EH (cell line): ENCODE measurements at regions not wholly inside any gene's neighbourhood (a gene's known extent, or its start where the extent isn't known, plus 50 kb on each side); places are given as distances from the start of the nearest gene placed in this dataset.
"Not testable (repeated sequence)": the region's sequence is repeated elsewhere in the genome, so short reads cannot be mapped to it uniquely, and the experiment has no call there.

Experiments used
- DNase-seq: peaks from one replicate; pipeline ENCODE4 v3.0.0-alpha.2; 2015; ENCODE audit warnings: low read depth

DNA sequence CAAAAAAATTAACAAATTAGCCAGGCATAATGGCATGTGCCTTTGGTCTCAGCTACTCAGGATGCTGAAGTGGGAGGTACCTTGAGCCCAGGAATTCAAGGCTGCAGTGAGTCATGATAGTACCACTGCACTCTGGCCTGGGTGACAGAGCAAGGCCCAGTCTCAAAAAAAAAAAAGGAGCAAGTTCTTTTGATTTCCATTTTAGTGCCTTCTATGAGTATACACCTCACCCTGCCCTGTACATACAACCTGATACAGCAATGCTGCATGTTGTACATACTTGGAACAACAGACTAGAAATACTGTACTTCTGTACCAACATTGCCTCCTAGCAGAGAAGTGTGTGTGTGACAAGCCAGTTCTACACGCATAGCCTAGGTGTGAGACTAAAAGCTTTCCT lies 97.3 kb upstream of the CARMIL1 start:
- peak; percentile 79 for DNase-seq

DNA sequence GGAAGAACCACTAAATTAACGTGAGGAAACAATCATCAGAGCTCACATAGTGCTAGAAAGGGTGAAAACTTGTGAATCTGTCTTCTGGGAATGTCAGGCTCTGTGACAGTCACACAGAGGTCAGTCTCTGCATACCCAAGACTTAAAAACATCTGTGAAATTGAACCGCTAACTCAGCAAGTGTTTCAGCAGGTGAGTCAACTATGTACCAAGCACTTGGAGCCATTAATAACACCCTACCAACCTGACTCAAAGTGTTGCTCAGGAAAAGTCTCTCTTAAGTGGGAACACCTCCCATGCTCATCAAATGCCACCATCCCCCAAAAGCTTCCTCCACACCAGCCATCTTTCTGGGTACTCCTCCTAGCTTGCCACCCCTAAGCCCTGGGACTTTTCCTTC lies 92.3 kb upstream of the CARMIL1 start:
- DNase-seq: no peak

DNA sequence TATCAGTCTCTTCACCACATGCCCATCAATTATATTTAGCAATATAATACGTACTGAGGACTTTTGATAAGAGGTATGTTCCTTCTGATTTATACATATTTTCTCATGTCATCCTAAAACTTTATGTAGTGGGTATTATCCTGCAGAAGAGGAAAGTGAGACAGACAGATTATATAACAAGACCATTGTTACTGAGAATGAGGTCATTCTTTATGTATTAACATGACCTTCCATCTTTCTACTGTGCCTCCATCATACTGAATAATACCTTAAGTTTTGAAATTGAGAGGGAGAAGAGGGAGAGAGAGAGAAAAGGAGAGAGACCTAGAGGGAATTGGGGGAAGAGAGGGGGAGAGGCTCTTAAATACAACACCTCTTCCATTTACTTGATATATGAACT lies 90.9 kb upstream of the CARMIL1 start:
- DNase-seq: no peak

DNA sequence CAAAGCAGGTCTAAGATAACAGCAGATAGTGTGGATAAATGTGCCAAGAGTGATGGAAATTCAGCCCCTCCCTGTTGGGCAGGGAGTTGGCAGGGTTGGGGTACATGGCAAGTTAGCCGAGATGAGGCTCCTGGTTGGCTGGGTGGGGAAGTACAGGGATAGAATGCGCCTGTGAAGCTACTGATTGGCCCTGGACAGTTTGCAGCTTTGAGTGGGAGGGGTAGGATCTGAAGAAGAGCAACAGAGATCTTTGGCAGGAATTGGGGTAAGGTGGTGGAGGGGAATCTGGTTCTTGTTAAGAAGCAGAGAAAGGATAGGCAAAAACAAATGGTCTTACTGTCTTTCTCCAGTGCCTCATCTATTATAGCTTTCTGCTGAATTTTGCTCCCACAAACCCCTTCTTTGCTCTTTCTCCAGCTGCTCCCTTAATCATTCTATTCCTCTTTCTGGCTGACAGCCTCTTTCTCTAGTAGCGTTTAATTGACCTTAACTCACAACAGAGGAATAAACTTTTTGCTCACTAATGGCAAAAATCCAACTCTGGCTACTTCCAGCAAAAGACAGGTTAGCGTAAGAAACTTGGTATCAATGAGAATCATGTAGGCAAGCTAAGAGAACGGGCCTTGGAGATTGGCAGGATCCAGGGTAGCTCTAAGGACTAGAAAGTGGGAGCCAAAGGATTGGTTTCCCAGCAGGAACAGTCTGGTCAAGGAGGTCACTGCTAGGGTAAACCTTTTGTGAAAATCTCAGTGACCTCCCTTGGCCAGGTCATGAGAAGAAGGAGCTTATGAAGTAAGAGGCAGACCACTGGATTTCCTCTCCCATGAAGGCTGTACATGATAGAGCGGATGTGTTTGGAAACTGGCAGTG lies 86.3 kb upstream of the CARMIL1 start:
- DNase-seq: peak; percentile 96

DNA sequence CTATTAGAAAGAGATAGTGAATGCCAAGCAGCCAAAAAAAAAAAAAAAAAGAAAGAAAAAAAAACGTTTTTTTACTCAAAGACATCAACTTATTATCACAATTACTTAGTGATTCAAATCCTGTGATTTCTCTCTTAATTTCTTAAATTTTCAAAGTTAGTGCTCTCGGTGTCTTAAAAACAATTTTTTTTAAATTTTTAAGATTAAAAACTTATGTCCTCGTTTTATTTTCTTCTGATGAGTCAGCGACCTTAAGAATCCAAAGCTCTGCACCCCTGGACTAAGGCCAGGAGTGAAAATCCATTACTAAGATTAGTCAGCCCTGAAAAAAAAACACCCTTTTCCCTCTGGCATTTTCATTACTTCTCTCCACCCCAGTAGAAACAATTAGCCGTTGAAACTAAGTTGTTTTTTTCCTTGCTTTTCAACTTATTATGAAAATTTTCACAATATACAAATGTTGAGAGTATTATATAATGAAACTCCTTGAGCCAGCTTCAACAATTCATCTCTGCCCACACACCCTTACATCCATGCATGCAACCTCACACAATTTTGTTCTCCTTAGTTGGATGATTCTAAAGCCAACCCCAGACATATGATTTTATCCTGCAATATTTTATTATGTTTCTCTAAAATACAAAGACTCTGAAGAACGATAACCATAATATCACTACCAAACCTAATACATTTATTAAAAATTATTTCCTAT lies 85.6 kb upstream of the CARMIL1 start:
- DNase-seq: peak; percentile 97

DNA sequence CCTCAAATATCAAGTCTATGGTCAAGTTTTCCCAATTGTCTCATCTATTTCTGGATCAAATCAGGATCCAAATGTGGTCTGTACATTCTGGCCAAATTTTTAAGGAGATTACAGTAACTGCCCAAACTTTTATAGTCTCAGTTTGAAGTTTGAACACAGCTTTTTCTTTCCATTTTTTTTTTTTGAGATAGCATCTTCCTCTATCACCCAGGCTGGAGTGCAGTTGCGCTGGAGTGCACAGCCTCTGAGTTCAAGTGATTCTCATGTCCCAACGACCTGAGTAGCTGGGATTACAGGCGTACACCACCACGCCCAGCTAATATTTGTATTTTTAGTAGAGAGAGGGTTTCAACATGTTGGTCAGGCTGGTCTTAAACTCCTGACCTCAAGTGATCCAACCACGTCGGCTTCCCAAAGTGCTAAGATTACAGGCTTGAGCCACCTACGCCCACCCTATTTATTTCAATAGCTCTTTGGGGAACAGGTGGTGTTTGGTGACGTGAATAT lies 84.9 kb upstream of the CARMIL1 start:
- peak; percentile 64 for DNase-seq

DNA sequence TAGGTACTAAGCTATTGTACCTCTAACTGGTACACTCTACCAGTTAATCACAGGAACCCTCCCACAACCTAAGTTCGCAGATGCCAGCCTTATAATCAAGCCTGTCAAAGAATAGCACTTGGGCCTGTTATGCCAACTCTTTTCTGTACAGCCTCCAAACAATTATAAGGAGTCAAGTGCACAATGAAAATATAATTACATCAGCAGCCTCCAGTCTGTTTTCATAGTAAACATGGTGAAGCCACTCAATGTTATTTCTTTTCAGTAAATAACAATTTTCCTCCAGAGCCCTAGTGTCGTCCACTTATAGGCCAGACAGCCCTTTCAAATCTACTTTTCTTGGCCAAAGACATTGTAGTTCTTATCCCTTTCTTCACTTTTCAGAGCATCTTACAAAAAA lies 82.7 kb upstream of the CARMIL1 start:
- no peak for DNase-seq

DNA sequence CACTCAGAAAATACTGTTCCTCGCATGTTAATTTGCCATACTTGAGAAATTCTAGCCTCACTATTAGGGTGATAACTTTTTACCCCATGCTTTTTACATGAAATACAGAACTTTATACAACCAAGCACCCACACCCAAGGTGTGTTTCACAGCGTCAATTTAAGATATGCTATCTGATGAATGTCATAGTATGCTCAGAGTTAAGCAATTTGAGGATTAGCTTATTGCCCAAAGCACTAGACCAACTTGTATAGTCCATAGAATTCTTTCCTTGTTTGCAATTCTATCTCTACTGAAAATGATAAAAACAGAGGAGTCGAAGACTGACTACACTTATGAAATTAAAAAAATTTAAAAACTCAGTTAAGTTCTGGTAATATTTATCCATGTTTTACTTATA lies 82.1 kb upstream of the CARMIL1 start:
- no peak for DNase-seq

DNA sequence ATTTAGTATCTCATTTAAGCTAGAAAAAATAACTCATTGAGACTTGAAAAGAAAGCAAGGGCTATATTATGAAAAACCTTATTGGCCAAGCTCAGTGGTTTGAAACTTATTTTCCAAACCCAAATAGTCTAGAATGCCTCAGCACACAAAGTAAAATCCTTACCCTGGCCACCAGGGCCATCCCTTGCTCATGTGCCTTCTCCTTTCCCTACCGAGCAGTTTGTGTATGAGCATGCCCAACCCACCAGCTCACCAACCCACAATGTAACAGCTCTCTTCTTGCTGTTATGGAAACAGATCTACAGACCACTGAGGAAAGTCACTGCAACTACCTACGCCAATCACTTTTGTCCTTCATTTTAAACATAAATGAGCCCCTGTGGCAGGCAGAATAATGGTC lies 79.6 kb upstream of the CARMIL1 start:
- DNase-seq: no peak

DNA sequence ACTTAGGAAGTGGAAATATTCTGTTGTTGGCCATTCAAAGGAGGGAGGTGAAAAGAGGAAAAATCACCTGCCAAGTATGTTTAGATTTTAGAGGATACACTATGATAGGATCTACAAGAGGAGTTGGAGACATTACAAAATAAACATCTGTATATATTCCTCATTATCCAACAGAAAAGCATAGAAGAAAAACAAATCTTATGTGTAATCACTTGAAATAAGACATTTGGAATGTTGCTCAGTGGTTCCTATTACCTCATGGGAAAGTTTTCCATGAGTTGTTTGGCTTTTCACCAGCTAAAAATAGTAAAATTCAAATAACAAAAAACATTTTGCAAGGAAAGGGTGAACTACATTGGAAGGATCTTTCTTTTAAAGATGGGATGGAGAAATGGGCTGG lies 76.7 kb upstream of the CARMIL1 start:
- DNase-seq: peak; percentile 91

DNA sequence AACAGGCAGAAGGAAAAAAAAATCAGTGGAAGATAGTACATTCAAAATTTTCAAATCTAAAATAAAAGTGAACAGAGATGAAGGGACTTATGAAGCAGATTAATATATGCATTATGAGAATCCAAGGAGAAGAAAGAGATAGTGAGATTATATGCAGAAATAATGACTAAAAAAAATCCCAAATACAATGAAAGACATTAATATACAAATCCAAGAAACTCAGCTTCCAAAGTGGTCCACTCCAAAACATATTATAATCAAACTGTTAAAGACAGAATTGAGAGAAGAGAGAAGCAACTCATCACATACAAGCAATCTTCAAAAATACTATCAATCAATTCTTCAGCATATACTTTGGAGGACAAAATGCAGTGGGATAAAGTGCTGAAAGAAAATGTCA lies 73.5 kb upstream of the CARMIL1 start:
- DNase-seq: no peak

DNA sequence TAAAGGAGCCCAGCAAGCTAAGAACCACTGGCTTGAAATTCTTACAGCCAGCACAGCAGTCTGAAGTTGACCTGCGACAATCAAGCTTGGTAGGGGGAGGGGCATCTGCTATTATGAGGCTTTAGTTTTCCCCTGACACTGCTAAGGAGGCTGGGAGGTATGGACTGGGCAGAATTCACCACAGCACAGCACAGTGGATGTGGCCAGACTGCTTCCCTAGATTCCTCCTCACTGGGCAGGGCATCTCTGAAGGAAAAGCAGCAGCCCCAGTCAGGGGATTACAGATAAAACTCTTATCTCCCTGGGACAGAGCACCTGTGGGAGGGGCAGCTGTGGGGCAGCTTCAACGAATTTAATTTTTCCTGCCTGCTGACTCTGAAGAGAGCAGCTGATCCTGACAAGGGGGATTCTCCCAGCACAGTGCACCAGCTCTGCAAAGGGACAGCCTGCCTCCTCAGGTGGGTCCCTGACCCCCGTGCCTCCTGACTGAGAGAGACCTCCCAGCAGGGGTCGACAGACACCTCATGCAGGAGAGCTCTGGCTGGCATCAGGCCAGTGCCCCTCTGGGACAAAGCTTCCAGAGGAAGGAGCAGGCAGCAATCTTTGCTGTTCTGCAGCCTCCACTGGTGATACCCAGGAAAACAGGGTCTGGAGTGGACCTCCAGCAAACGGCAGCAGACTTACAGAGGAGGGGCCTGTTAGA lies 71.6 kb upstream of the CARMIL1 start:
- DNase-seq: not testable (repeated sequence)

DNA sequence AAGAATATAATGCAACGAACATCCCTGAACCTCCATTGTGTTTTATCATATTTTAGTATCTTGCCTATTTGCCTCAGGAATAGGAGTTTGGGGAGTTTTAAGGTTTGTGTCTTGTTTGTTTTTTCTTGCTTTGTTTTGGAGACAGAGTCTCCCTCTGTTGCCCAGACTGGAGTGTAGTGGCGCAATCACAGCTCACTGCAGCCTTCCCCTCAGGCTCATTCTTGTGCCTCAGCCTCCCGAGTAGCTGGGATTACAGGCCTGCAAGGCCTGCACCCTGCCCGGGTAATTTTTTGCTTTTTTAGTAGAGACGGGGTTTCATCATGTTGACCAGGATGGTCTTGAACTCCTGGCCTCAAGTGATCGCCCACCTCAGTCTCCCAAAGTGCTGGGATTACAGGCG lies 63.3 kb upstream of the CARMIL1 start:
- peak; percentile 56 for DNase-seq

DNA sequence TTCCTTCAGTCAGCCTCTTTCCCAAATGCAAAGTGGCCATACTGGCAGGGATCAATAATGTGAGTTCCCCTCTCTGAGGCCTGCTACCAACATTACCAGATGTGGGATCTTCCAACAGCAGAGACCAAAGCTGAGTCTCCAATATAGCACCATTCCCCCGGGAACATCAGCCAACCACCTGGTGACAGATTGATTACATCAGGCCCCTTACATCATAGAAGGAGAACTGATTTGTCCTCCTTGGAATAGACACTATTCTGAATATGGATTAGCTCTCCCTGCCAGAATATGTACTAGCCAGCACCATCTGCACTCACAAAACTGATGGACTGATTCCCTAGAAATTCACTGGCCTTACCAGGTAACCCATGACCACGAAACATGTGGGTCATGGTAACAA lies 61.9 kb upstream of the CARMIL1 start:
- no peak for DNase-seq

DNA sequence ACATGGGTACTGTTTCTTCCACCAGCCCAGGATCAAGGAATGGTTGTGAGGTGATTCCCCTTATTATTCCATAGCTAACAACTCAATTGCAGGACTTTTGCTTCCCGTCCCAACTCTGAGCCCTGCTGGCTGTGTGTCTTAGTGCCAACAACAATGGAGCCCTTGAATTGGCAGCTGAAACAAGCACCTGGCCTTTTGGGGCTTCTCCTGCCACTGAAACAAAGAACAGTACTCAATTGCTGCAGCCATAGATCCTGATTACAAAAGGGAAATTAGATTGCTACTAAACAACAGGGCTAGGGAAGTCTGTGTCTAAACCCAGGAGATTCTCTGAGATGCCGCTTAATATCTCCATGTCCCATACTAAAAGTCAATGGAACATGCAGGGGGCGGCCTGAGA lies 61.3 kb upstream of the CARMIL1 start:
- no peak for DNase-seq

DNA sequence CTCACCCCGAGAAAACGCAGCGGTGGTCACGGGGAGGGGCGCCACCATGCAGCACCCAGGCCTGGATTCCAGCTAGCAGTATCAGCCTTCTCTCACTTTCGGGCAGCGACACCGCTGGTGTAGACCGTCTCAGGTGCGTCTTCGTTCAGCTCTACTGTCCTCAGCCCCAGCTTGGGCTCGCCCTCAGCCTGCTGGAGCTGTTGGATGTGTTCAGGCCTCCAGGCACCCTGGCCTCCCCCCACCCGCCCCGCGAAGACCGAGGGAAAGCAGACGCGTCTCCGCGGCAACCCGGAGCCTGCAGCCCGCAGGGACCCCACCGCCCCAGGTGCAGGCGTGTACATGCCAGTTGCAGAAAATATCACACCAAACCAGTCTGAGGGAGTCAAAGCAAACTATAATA lies 60.8 kb upstream of the CARMIL1 start:
- DNase-seq: no peak

DNA sequence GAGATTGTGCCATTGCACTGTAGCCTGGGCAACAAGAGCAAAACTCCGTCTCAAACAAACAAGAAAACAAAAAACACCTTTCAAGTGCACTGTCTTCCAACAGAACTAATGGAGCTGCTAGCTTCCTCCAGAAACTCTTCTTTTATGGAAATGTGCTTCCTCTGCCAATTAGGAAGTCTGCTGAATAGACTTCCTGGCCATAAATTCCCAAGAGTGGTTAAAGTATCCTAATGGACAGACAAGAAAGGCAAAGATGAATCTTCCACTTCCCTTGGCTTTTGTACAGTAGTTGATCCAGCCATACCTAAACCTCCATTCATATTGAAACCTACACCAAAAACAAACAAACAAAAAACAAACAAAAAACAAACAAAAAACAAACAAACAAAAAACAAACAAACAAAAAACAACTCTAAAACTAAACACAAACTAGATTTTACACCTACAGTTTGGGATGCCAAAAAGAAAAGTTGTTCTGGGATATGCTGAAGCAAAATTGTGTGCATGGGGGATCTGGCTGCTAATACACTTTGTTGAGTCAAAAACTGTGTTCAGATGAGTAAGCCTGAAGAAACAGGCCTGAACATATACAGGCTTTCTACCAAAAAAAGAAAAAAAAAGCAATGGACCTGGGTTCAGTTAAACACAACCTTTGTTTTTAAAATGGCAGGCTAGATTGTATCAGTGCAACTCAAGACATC lies 59.8 kb upstream of the CARMIL1 start:
- peak; percentile 39 for DNase-seq

DNA sequence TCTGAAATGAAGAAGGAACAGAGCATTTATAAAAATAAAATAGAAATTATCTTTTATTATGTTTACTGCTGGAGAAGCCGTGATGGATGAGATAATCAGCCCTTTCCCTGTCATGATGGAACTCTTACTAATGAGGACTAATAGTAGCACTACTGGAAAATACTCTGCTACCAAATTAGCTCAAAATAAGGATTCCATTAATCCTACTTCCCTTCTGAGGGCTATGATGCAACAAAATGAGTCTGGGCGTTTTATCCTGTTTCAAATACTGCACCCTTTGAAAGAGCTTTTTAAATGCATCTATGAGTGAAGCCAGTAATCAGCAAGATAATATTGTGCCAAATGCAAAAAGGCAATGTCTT lies 59.3 kb upstream of the CARMIL1 start:
- DNase-seq: peak; percentile 45

DNA sequence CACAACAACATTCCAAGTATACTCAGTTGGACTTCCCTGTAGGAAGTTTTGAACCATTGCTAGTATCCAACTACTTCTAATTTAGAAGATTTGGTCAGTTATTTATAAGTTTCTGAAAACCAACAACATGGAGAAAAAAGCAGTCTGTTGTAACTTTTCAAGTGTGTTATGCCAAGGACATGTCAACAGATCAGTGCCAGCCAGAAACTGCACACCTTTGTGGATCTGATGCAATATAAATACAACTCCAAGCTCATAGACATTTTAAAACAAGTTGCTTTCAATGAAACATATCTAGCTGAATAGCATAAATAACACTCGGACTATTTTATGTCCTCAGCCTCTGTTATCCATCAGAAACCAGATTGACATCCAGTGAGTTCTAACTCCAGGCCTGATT lies 58.3 kb upstream of the CARMIL1 start:
- no peak for DNase-seq

DNA sequence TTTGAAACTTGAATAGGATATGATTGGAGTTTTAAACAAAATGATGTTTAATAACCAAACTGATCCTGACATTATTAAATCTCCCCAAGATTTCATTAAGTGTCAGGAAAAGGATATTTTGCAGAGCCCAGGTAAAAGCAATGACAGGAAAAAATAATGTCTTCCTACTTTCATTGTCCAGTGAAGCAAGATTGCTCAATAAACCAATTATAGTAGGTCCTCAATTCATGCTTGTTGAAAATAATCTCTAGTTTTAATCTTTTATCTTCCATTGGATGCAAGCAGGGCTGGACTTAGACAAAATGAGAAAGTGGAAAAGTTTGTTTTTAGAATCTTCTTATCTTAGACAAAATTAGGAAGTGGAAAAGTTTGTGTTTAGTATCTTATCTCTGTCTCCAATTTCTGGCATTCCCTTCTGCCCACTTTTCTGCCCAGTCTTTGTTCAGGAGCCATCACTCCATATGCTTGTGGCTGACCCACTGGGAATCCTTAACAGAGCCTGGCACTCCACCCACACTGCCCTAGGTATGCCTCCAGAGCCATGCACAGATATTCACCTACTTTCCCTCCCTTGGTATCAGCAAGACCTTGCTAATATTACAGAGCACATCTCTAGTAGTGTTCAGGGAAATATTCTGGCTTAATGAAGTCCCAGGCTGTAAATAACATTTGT lies 57.0 kb upstream of the CARMIL1 start:
- no peak for DNase-seq

DNA sequence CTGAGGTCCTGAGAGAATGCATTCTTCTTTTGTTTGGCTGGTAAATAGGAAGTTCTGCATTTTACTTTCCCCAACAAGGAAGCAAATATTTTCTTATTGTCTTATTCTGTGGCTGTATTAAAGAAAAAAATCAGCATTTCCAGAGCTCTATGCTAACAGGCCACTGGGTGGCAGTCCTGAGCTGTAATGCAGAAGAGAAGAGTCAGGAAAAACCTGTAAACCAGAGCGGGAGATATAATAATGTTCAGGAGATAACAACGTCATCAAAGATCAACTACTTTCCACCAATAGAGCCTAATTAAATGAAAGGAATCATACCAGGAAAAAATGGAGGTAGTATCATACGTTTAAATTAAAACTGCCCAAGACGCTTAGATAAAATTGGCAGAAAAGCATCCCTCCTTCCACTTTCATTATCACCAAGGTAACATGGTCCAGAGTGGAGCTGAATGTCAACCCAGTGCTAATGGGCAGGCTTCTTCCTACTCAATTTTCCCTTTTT lies 55.6 kb upstream of the CARMIL1 start:
- DNase-seq: peak; percentile 82
